A673 (cell line): ENCODE measurements at regions not wholly inside any gene's neighbourhood (a gene's known extent, or its start where the extent isn't known, plus 50 kb on each side); places are given as distances from the start of the nearest gene placed in this dataset.
A peak's percentile ranks its signal among the peaks of the same experiment; 100 is the strongest.

Source experiments
- BruUV-seq: library from RNA; stranded (reverse); fragments of 400-500 nt; replicated peaks from 2 replicates; lab custom pipeline; 2021; lab: Mats Ljungman, UMichigan
- CTCF ChIA-PET: fragments of 300-600 bp; sonication (Branson Sonifier 250); formaldehyde crosslinking; loops from one replicate; lab custom pipeline; 2022; ENCODE audit warnings: antibody characterized with exemption; lab: Charles Lee
- POLR2A ChIA-PET: fragments of 300-600 bp; sonication (Branson Sonifier 250); formaldehyde crosslinking; loops from one replicate; lab custom pipeline; 2022; ENCODE audit warnings: antibody characterized with exemption; ENCODE audit not compliant: low non-redundant PET; lab: Charles Lee
- DNase-seq: peaks from one replicate; pipeline ENCODE4 v3.0.0-alpha.2; 2015; ENCODE audit warnings: low spot score
- H3K27ac ChIP-seq: fragments of 200-600 bp; sonication (generic); 2 replicates; pipeline ENCODE4 v1.5.1; 2016; ENCODE audit warnings: mixed run types, low read depth, mild to moderate bottlenecking, mixed read lengths, antibody characterized with exemption, low read length; ENCODE audit not compliant: poor library complexity, severe bottlenecking
- H3K27me3 ChIP-seq: fragments of 200-600 bp; sonication (generic); replicated peaks from 2 replicates; pipeline ENCODE4 v1.6.1; 2017; ENCODE audit warnings: mixed run types, low read depth, mild to moderate bottlenecking, mixed read lengths, antibody characterized with exemption, low read length; ENCODE audit not compliant: insufficient read depth, poor library complexity
- H3K36me3 ChIP-seq: fragments of 200-600 bp; sonication (generic); 2 replicates; pipeline ENCODE4 v1.6.1; 2016; ENCODE audit warnings: mixed run types, mild to moderate bottlenecking, mixed read lengths, antibody characterized with exemption, low read length; ENCODE audit not compliant: insufficient read depth, poor library complexity, severe bottlenecking
- H3K4me1 ChIP-seq: fragments of 200-600 bp; sonication (generic); 2 replicates; pipeline ENCODE4 v1.6.1; 2017; ENCODE audit warnings: mixed run types, mild to moderate bottlenecking, mixed read lengths, antibody characterized with exemption, low read length; ENCODE audit not compliant: insufficient read depth, poor library complexity, severe bottlenecking
- H3K4me3 ChIP-seq: fragments of 200-600 bp; sonication (generic); 2 replicates; pipeline ENCODE4 v1.5.1; 2016; ENCODE audit warnings: low read depth, mixed run types, mild to moderate bottlenecking, mixed read lengths, low read length; ENCODE audit not compliant: poor library complexity, severe bottlenecking
- H3K9me3 ChIP-seq: fragments of 200-600 bp; sonication (generic); 2 replicates; pipeline ENCODE4 v1.6.1; 2016; ENCODE audit warnings: mixed run types, low read depth, mild to moderate bottlenecking, mixed read lengths, antibody characterized with exemption, low read length; ENCODE audit not compliant: poor library complexity, severe bottlenecking
- CTCF ChIP-seq: fragments of 300-800, 200-600 bp; sonication (generic); conservative IDR thresholded peaks from 2 replicates; pipeline ENCODE4 v1.5.1; 2017; ENCODE audit warnings: low read depth, mild to moderate bottlenecking, antibody characterized with exemption, low read length, moderate library complexity, mixed read lengths
- EZH2 ChIP-seq: fragments of 200-600 bp; sonication (generic); IDR thresholded peaks from 2 replicates; pipeline ENCODE4 v1.6.1; 2017; ENCODE audit warnings: borderline replicate concordance, low read depth, mild to moderate bottlenecking, mixed read lengths, antibody characterized with exemption, low read length; ENCODE audit not compliant: poor library complexity, severe bottlenecking
- intact Hi-C: fragments of 100-400 bp; cut with micrococcal nuclease; formaldehyde crosslinking; loops from one replicate; pipeline ENCODE4 v1.10.0; 2022; ENCODE audit not compliant: unreplicated experiment

- POLR2A ChIA-PET = no interaction called here
- H3K4me1 ChIP-seq = peaks cover 3% of the 10 kb centered on the region
- DNase-seq = peak; percentile 34
- no peaks in the 10 kb centered on the region for H3K27me3 ChIP-seq
- CTCF ChIA-PET = interaction anchor here (0.6 to 0.9 kb wide), 2 partner anchors 533 to 1148 kb away, joined by 3 to 5 read pairs; no protein-coding TSS in a partner anchor
- BruUV-seq = no TSS peak
- no peak overlapping the region for H3K27ac ChIP-seq
- peak overlapping the region; percentile 22 for H3K4me3 ChIP-seq
- intact Hi-C loops = loop anchor here (5.0 to 10.0 kb wide), 5 partner anchors 264 to 1137 kb away; no protein-coding TSS in a partner anchor
- H3K9me3 ChIP-seq = no peaks in the 10 kb centered on the region
- no peak for TF ChIP-seq CTCF
- no peak for TF ChIP-seq EZH2
- no peaks in the 10 kb centered on the region for H3K36me3 ChIP-seq
These were observed 387.6 kb downstream of the FIGN start for GRCh38 chr2:163347982-163348856.

- no TSS peak for BruUV-seq
- H3K4me1 ChIP-seq = peaks cover 3% of the 10 kb centered on the region
- H3K4me3 ChIP-seq = no peak overlapping the region
- no peaks in the 10 kb centered on the region for H3K27me3 ChIP-seq
- no peaks in the 10 kb centered on the region for H3K36me3 ChIP-seq
- ChIA-PET POLR2A (no interaction called here), CTCF (interaction anchor here (1.0 to 1.5 kb wide), 4 partner anchors 533 to 1192 kb away, joined by 3 to 5 read pairs (median 4); no protein-coding TSS in a partner anchor)
- intact Hi-C loops = loop anchor here (5.0 to 10.0 kb wide), 5 partner anchors 266 to 1139 kb away; no protein-coding TSS in a partner anchor
- H3K9me3 ChIP-seq = no peaks in the 10 kb centered on the region
- H3K27ac ChIP-seq = no peak overlapping the region
- DNase-seq = peak; percentile 78
- TF ChIP-seq EZH2 (no peak), CTCF (peak; percentile 78)
These were observed 389.8 kb downstream of the FIGN start for GRCh38 chr2:163345795-163346573.

GRCh38 chr2:163343316-163343715 lies 392.5 kb downstream of the FIGN start:
- peaks cover under 1% of the 10 kb centered on the region for H3K4me1 ChIP-seq
- no peak overlapping the region for H3K4me3 ChIP-seq
- no peak for DNase-seq
- no peaks in the 10 kb centered on the region for H3K36me3 ChIP-seq
- CTCF ChIA-PET = no interaction called here
- POLR2A ChIA-PET = no interaction called here
- H3K9me3 ChIP-seq = no peaks in the 10 kb centered on the region
- no peak overlapping the region for H3K27ac ChIP-seq
- intact Hi-C loops = loop anchor here (10.0 kb wide), 2 partner anchors 541 to 1141 kb away; no protein-coding TSS in a partner anchor
- H3K27me3 ChIP-seq = no peaks in the 10 kb centered on the region
- TF ChIP-seq CTCF (no peak), EZH2 (no peak)
- BruUV-seq = no TSS peak
